ENCODE measurements at regions not wholly inside any gene's neighbourhood (a gene's known extent, or its start where the extent isn't known, plus 50 kb on each side); places are given as distances from the start of the nearest gene placed in this dataset.

DNA sequence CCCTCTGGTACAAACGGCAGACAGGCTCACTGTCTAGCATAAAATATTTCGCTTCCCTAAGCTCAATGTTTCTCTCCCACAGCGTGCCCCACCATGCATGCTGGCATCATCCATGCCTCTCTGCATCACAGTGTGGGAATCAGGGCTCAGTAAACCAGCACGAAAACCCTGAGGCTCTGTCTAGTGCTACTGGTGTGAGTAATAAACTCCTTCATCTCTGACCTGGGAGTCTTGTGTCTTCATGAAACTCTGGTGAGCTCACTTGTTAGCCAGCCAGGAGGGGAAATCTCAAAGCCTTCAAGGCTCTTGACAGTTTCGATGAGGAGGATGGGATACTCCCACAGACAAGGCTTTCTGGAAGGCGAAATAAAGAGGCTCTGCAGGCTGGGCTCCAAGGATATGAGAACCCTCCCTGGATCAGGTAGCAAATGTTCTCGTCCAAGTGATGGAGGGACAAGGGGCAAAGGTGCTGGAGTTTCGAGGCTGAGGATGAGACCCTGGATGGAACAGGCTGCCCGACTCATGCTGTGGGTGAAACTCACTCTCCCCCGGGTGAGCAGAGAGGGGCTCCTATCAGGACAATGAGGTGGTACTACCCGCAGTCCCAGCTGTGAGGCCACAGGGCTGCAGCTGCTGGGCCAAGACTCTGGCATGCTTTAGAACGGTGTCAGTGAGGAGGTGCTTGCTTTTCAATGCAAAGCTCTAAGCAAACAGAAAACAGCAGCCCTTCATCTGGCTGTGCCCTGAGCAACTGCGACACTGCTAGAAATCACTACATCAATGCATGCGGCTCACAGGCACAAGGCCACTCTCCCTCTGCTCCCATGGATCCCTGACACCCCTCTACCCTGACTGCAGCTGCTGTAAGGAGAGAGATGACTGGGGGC is 69.3 kb downstream of the SHANK2 start:
- TF ChIP-seq, protein P1, sequence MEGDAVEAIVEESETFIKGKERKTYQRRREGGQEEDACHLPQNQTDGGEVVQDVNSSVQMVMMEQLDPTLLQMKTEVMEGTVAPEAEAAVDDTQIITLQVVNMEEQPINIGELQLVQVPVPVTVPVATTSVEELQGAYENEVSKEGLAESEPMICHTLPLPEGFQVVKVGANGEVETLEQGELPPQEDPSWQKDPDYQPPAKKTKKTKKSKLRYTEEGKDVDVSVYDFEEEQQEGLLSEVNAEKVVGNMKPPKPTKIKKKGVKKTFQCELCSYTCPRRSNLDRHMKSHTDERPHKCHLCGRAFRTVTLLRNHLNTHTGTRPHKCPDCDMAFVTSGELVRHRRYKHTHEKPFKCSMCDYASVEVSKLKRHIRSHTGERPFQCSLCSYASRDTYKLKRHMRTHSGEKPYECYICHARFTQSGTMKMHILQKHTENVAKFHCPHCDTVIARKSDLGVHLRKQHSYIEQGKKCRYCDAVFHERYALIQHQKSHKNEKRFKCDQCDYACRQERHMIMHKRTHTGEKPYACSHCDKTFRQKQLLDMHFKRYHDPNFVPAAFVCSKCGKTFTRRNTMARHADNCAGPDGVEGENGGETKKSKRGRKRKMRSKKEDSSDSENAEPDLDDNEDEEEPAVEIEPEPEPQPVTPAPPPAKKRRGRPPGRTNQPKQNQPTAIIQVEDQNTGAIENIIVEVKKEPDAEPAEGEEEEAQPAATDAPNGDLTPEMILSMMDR (IDR thresholded peaks at IDR 0.05), result no peak
- TF ChIP-seq ZFX (IDR thresholded peaks at IDR 0.05; ENCODE audit: borderline replicate concordance), result no peak

Data from 22Rv1 (cell line).